Uterus (tissue), 2 donors: ENCODE measurements at regions not wholly inside any gene's neighbourhood (a gene's known extent, or its start where the extent isn't known, plus 50 kb on each side); places are given as distances from the start of the nearest gene placed in this dataset.

ENCODE experiments used
- POLR2A ChIP-seq, 2 donors: fragments of 450-650 bp; IDR thresholded peaks; one replicate each; pipeline ENCODE4 v1.6.1; 2016; ENCODE audit warnings: antibody characterized with exemption in 2 of 2, mild to moderate bottlenecking in 1 of 2, moderate library complexity in 1 of 2
- TF ChIP-seq, protein P1 (sequence below), 4 experiments: fragments of 200-600 bp in 2 of 4; fragments of 450-650 bp in 2 of 4; sonication (generic) in 2 of 4; IDR thresholded peaks; one replicate each; pipeline ENCODE4 v1.5.1; 2016 to 2019; ENCODE audit warnings: antibody characterized with exemption in 4 of 4, mild to moderate bottlenecking in 2 of 4, moderate library complexity in 1 of 4

DNA sequence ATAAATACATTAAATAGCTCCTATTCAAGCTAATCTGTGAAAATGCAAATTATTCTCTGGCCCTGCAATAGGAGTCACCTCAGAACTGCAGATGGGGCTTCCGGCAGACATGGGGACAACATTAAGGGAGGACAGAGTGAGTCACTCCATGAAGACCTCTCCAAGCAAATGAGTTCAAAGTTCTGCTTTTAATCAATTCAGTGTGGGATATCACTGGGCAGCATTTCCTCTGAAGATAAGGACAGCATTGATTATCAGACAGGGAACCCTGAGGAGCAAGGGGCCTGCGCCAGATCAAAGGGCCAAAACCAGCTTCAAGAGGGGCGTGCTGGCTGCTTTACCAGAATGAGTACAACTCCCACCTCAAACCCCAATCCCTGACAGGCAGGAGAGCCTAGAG lies 356.9 kb upstream of the KLHL29 start:
- TF ChIP-seq, protein P1, sequence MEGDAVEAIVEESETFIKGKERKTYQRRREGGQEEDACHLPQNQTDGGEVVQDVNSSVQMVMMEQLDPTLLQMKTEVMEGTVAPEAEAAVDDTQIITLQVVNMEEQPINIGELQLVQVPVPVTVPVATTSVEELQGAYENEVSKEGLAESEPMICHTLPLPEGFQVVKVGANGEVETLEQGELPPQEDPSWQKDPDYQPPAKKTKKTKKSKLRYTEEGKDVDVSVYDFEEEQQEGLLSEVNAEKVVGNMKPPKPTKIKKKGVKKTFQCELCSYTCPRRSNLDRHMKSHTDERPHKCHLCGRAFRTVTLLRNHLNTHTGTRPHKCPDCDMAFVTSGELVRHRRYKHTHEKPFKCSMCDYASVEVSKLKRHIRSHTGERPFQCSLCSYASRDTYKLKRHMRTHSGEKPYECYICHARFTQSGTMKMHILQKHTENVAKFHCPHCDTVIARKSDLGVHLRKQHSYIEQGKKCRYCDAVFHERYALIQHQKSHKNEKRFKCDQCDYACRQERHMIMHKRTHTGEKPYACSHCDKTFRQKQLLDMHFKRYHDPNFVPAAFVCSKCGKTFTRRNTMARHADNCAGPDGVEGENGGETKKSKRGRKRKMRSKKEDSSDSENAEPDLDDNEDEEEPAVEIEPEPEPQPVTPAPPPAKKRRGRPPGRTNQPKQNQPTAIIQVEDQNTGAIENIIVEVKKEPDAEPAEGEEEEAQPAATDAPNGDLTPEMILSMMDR (IDR thresholded peaks at IDR 0.05) = no peak
- no peak for TF ChIP-seq POLR2A (IDR thresholded peaks at IDR 0.05)
